Islet of Langerhans (tissue), 1 donor: ENCODE measurements at regions not wholly inside any gene's neighbourhood (a gene's known extent, or its start where the extent isn't known, plus 50 kb on each side); places are given as distances from the start of the nearest gene placed in this dataset.
A peak's percentile ranks its signal among the peaks of the same experiment; 100 is the strongest.

ENCODE experiments used
- FAIRE-seq: peaks from one replicate; lab custom pipeline; 2011; peaks lifted over from hg19 to GRCh38; lab: Jason Lieb, UNC

- no peak for FAIRE-seq
Observed at GRCh38 chr6:14440215-14440910, 322.8 kb downstream of the CD83 start.

GRCh38 chr6:14440940-14441781 lies 323.6 kb downstream of the CD83 start:
- no peak for FAIRE-seq

GRCh38 chr6:14442242-14442641 lies 324.7 kb downstream of the CD83 start:
- FAIRE-seq: no peak

- FAIRE-seq: no peak
Observed at GRCh38 chr6:14443629-14444268, 326.2 kb downstream of the CD83 start.

- no peak for FAIRE-seq
Observed at GRCh38 chr6:14444295-14444972, 326.9 kb downstream of the CD83 start.

GRCh38 chr6:14447240-14447639 lies 329.7 kb downstream of the CD83 start:
- no peak for FAIRE-seq

- FAIRE-seq: no peak
Observed at GRCh38 chr6:14448246-14448645, 330.7 kb downstream of the CD83 start.

GRCh38 chr6:14450133-14450504 lies 332.5 kb downstream of the CD83 start:
- FAIRE-seq: peak; percentile 81

GRCh38 chr6:14450578-14450977 lies 333.0 kb downstream of the CD83 start:
- no peak for FAIRE-seq

GRCh38 chr6:14451594-14452374 lies 334.2 kb downstream of the CD83 start:
- FAIRE-seq: no peak

GRCh38 chr6:14452567-14453527 lies 335.3 kb downstream of the CD83 start:
- FAIRE-seq: no peak

- FAIRE-seq: no peak
Observed at GRCh38 chr6:14453712-14454472, 336.3 kb downstream of the CD83 start.

GRCh38 chr6:14454473-14454775 lies 336.9 kb downstream of the CD83 start:
- no peak for FAIRE-seq

GRCh38 chr6:14455427-14455826 lies 337.9 kb downstream of the CD83 start:
- FAIRE-seq: no peak

GRCh38 chr6:14455876-14456648 lies 338.5 kb downstream of the CD83 start:
- FAIRE-seq: no peak

GRCh38 chr6:14456941-14457340 lies 339.4 kb downstream of the CD83 start:
- FAIRE-seq: no peak

GRCh38 chr6:14458669-14459266 lies 341.2 kb downstream of the CD83 start:
- no peak for FAIRE-seq

- FAIRE-seq: no peak
Observed at GRCh38 chr6:14459315-14459714, 341.7 kb downstream of the CD83 start.

GRCh38 chr6:14460556-14460955 lies 343.0 kb downstream of the CD83 start:
- FAIRE-seq: no peak
